GM23248 (cell line): ENCODE measurements at regions not wholly inside any gene's neighbourhood (a gene's known extent, or its start where the extent isn't known, plus 50 kb on each side); places are given as distances from the start of the nearest gene placed in this dataset.

ENCODE experiments used
- EZH2 ChIP-seq: fragments of 200-600 bp; sonication (generic); IDR thresholded peaks from 2 replicates; pipeline ENCODE4 v1.6.1; 2018; ENCODE audit warnings: antibody characterized with exemption, mild to moderate bottlenecking; ENCODE audit not compliant: insufficient read depth, poor library complexity, severe bottlenecking
- EZH2phosphoT487 ChIP-seq: fragments of 200-600 bp; sonication (generic); IDR thresholded peaks from 2 replicates; pipeline ENCODE4 v1.6.1; 2018; ENCODE audit warnings: antibody characterized with exemption, moderate library complexity, mild to moderate bottlenecking, low read depth; ENCODE audit not compliant: insufficient read depth

DNA sequence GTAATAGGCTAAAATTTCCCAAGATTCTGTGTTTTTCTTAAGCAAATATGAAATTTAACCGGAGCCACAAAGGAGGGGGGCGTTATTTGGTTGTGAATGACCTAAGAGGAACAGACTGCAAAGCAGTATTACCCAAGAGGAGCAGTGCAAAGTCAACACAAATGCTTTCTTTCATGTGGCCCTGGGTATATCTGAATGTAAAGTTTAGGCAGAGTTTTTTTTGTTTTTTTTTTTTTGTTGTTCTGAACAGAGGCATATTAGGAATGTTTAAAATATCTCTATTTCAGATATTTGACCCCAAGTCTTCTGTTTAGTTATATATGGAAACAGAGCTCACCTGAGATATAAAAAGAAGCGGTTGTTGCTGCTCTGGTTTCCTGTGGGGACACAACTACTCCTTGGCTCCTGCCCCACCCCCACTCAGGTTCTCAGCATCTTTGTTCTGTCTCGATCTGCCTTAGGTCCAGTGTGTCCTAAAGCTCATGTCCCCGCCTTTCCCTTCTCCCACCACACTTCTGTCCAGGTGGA lies 220.7 kb downstream of the RFC3 start:
- TF ChIP-seq EZH2 (no peak), EZH2phosphoT487 (no peak)
